ENCODE measurements at regions not wholly inside any gene's neighbourhood (a gene's known extent, or its start where the extent isn't known, plus 50 kb on each side); places are given as distances from the start of the nearest gene placed in this dataset.

GRCh38 chr16:76943921-76944320, 247.1 kb upstream of the MON1B start:
- Histone ChIP-seq H3K4me1 (ENCODE audit: insufficient read depth) (no peaks in the 10 kb centered on the region), H2AFZ (no peak overlapping the region), H3K9me2 (ENCODE audit: insufficient read depth) (no peaks in the 10 kb centered on the region), H3K9ac (no peak overlapping the region), H3K36me3 (ENCODE audit: low read depth) (no peaks in the 10 kb centered on the region), H3K27me3 (replicated peaks; ENCODE audit: insufficient read depth) (no peaks in the 10 kb centered on the region), H3K27ac (no peak overlapping the region), H4K20me1 (ENCODE audit: insufficient read depth) (no peaks in the 10 kb centered on the region), H3K79me2 (ENCODE audit: insufficient read depth) (no peaks in the 10 kb centered on the region), H3K4me2 (ENCODE audit: unreplicated experiment) (no peak overlapping the region), H3F3A (ENCODE audit: insufficient read depth) (no peaks in the 10 kb centered on the region), H3K4me3 (no peak overlapping the region), H3K9me3 (ENCODE audit: low read depth) (no peaks in the 10 kb centered on the region)
- in situ Hi-C loops (cut with MboI) = no loop called here
- DNase-seq = no peak
- 17 to 20% methylated on average over 2 of the region's 2 CpGs for WGBS, 2 experiments (ENCODE audit: low coverage in 1 of 2, low lambda C conversion rate in 2 of 2, missing lambda C conversion rate in 2 of 2)
- TF ChIP-seq EZH2phosphoT487 (IDR thresholded peaks at IDR 0.05; ENCODE audit: insufficient read depth, low read depth) = no peak
- no peak for TF ChIP-seq EZH2 (IDR thresholded peaks at IDR 0.05; ENCODE audit: insufficient read depth, poor library complexity, severe bottlenecking)

DNA sequence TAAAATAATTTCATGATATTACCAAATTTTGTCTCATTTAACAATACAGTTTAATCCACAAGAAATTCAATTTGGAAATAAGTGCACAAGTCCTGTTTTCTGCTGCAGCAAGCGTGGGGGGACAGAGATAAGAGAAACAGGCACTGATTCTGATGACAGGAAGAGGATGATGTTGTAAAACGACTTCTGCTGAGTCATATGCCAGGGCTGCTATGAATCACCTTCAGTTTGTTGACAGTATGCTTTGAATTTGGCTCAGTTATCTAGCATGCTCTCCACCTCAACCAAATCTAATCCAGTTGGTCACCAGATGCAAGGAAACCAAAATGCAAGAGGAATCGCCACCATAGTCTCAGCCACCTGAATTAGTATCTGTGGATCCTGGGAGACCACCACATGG, 244.1 kb upstream of the MON1B start:
- Histone ChIP-seq H3K4me2 (ENCODE audit: unreplicated experiment) (no peak overlapping the region), H3F3A (ENCODE audit: insufficient read depth) (no peaks in the 10 kb centered on the region), H3K79me2 (ENCODE audit: insufficient read depth) (no peaks in the 10 kb centered on the region), H3K9me3 (ENCODE audit: low read depth) (no peaks in the 10 kb centered on the region), H4K20me1 (ENCODE audit: insufficient read depth) (no peaks in the 10 kb centered on the region), H3K4me3 (no peak overlapping the region), H3K9ac (no peak overlapping the region), H3K27me3 (replicated peaks; ENCODE audit: insufficient read depth) (no peaks in the 10 kb centered on the region), H3K36me3 (ENCODE audit: low read depth) (no peaks in the 10 kb centered on the region), H2AFZ (no peak overlapping the region), H3K27ac (no peak overlapping the region), H3K9me2 (ENCODE audit: insufficient read depth) (no peaks in the 10 kb centered on the region), H3K4me1 (ENCODE audit: insufficient read depth) (no peaks in the 10 kb centered on the region)
- peak; percentile 56 for DNase-seq
- in situ Hi-C loops (cut with MboI) = no loop called here
- WGBS, 2 experiments (ENCODE audit: low coverage in 1 of 2, low lambda C conversion rate in 2 of 2, missing lambda C conversion rate in 2 of 2) = 0 to 3% methylated on average over 3 of the region's 3 CpGs
- TF ChIP-seq EZH2 (IDR thresholded peaks at IDR 0.05; ENCODE audit: insufficient read depth, poor library complexity, severe bottlenecking) (no peak), EZH2phosphoT487 (IDR thresholded peaks at IDR 0.05; ENCODE audit: insufficient read depth, low read depth) (no peak)

DNA sequence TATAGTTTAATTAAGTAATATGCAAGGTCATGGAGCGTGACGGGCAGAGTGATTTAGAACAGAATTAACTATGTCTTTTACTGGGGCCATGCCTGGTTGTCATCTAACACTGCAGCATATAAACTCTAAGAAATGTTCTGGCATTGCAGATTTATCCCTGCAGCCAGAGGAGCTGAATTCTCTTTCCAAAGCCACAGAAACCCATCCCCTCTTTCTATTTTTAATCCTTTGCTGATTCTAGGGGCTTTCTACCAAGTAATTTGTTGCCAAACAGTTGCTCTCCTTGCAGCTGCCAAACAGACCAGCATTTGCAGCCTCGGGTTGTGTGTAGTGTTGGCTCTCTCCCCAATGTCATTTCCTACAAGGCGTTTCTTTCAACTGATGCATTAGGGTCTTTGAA, 243.2 kb upstream of the MON1B start:
- Histone ChIP-seq H3K4me1 (ENCODE audit: insufficient read depth) (no peaks in the 10 kb centered on the region), H4K20me1 (ENCODE audit: insufficient read depth) (no peaks in the 10 kb centered on the region), H3K27ac (no peak overlapping the region), H3K9me3 (ENCODE audit: low read depth) (no peaks in the 10 kb centered on the region), H3F3A (ENCODE audit: insufficient read depth) (no peaks in the 10 kb centered on the region), H3K79me2 (ENCODE audit: insufficient read depth) (no peaks in the 10 kb centered on the region), H3K4me2 (ENCODE audit: unreplicated experiment) (no peak overlapping the region), H3K4me3 (no peak overlapping the region), H3K36me3 (ENCODE audit: low read depth) (no peaks in the 10 kb centered on the region), H2AFZ (no peak overlapping the region), H3K9ac (no peak overlapping the region), H3K9me2 (ENCODE audit: insufficient read depth) (no peaks in the 10 kb centered on the region), H3K27me3 (replicated peaks; ENCODE audit: insufficient read depth) (no peaks in the 10 kb centered on the region)
- no peak for DNase-seq
- no peak for TF ChIP-seq EZH2phosphoT487 (IDR thresholded peaks at IDR 0.05; ENCODE audit: insufficient read depth, low read depth)
- no peak for TF ChIP-seq EZH2 (IDR thresholded peaks at IDR 0.05; ENCODE audit: insufficient read depth, poor library complexity, severe bottlenecking)
- WGBS, 2 experiments (ENCODE audit: low coverage in 1 of 2, low lambda C conversion rate in 2 of 2, missing lambda C conversion rate in 2 of 2) = 3 to 6% methylated on average over 4 of the region's 4 CpGs
- in situ Hi-C loops (cut with MboI) = no loop called here

DNA sequence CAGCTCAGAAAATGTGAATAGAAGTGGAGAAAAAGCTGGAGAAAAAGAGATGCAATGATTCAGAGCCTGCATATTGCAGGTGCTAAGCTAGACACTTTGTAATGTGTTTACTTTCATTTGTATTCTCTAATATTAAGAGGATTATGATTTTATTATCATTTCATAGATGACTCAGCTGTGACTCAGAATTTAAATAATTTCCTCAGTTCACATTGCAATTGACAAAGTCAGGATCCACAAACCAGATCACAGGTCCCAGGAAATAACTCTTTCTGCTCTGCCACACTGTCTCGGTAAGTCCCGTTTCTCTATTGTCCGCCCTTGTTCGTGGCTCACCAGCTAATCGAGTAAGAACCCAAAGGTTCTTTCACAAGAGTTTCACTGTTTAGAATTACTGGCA, 235.4 kb upstream of the MON1B start:
- Histone ChIP-seq H3K9ac (no peak overlapping the region), H3K27ac (no peak overlapping the region), H4K20me1 (ENCODE audit: insufficient read depth) (no peaks in the 10 kb centered on the region), H3K9me3 (ENCODE audit: low read depth) (no peaks in the 10 kb centered on the region), H3K36me3 (ENCODE audit: low read depth) (no peaks in the 10 kb centered on the region), H3K79me2 (ENCODE audit: insufficient read depth) (no peaks in the 10 kb centered on the region), H3K4me1 (ENCODE audit: insufficient read depth) (no peaks in the 10 kb centered on the region), H3F3A (ENCODE audit: insufficient read depth) (no peaks in the 10 kb centered on the region), H3K4me2 (ENCODE audit: unreplicated experiment) (no peak overlapping the region), H3K27me3 (replicated peaks; ENCODE audit: insufficient read depth) (no peaks in the 10 kb centered on the region), H3K9me2 (ENCODE audit: insufficient read depth) (no peaks in the 10 kb centered on the region), H2AFZ (no peak overlapping the region), H3K4me3 (no peak overlapping the region)
- whole genome bisulfite sequencing, 2 experiments (ENCODE audit: low coverage in 1 of 2, low lambda C conversion rate in 2 of 2, missing lambda C conversion rate in 2 of 2) = 74 to 78% methylated on average over 5 of the region's 5 CpGs
- in situ Hi-C loops (cut with MboI) = no loop called here
- no peak for DNase-seq
- TF ChIP-seq EZH2 (IDR thresholded peaks at IDR 0.05; ENCODE audit: insufficient read depth, poor library complexity, severe bottlenecking) = no peak
- no peak for TF ChIP-seq EZH2phosphoT487 (IDR thresholded peaks at IDR 0.05; ENCODE audit: insufficient read depth, low read depth)

DNA sequence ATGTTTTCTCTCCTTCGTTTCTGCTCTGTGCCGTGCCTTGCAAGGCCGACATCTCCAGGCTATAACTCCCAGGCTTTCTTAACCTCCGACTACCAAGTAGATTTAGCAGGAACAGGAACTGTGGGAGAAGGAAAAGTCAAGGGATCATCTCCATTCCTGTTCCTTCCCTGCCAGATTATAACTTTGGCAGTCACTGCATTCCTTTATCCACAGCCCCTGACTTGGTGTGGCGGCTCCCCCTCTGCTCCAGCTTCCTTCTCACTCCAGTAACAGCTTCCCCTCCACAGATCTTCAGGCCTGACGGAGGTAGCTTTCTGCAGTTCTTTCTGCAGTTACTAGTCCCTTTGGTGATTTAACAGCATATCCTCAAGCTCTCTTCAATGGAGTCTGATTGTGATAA, 234.6 kb upstream of the MON1B start:
- H3K79me2 ChIP-seq (ENCODE audit: insufficient read depth) = no peaks in the 10 kb centered on the region
- no peak overlapping the region for H3K27ac ChIP-seq
- H3K9ac ChIP-seq = no peak overlapping the region
- H3K4me3 ChIP-seq = no peak overlapping the region
- no peaks in the 10 kb centered on the region for H3K4me1 ChIP-seq (ENCODE audit: insufficient read depth)
- DNase-seq = no peak
- in situ Hi-C loops (cut with MboI) = no loop called here
- H3F3A ChIP-seq (ENCODE audit: insufficient read depth) = no peaks in the 10 kb centered on the region
- H3K9me3 ChIP-seq (ENCODE audit: low read depth) = no peaks in the 10 kb centered on the region
- TF ChIP-seq EZH2phosphoT487 (IDR thresholded peaks at IDR 0.05; ENCODE audit: insufficient read depth, low read depth) = no peak
- TF ChIP-seq EZH2 (IDR thresholded peaks at IDR 0.05; ENCODE audit: insufficient read depth, poor library complexity, severe bottlenecking) = no peak
- H3K36me3 ChIP-seq (ENCODE audit: low read depth) = no peaks in the 10 kb centered on the region
- no peaks in the 10 kb centered on the region for H3K9me2 ChIP-seq (ENCODE audit: insufficient read depth)
- no peak overlapping the region for H2AFZ ChIP-seq
- no peaks in the 10 kb centered on the region for H4K20me1 ChIP-seq (ENCODE audit: insufficient read depth)
- WGBS, 2 experiments (ENCODE audit: low coverage in 1 of 2, low lambda C conversion rate in 2 of 2, missing lambda C conversion rate in 2 of 2) = 57 to 60% methylated on average over 6 of the region's 6 CpGs
- H3K27me3 ChIP-seq (replicated peaks; ENCODE audit: insufficient read depth) = no peaks in the 10 kb centered on the region
- no peak overlapping the region for H3K4me2 ChIP-seq (ENCODE audit: unreplicated experiment)
